ENCODE measurements at regions not wholly inside any gene's neighbourhood (a gene's known extent, or its start where the extent isn't known, plus 50 kb on each side); places are given as distances from the start of the nearest gene placed in this dataset.
"Not testable (repeated sequence)": the region's sequence is repeated elsewhere in the genome, so short reads cannot be mapped to it uniquely, and the experiment has no call there.

GRCh38 chr3:174547801-174548435 lies 311.2 kb upstream of the NAALADL2 start:
- DNase-seq, result no peak

- no peak for DNase-seq
Observed at GRCh38 chr3:174548841-174549623, 310.1 kb upstream of the NAALADL2 start.

- DNase-seq, result no peak
Observed at GRCh38 chr3:174581558-174581957, 277.6 kb upstream of the NAALADL2 start.

- DNase-seq, result no peak
Observed at GRCh38 chr3:174583396-174583795, 275.7 kb upstream of the NAALADL2 start.

- DNase-seq, result not testable (repeated sequence)
Observed at GRCh38 chr3:174587137-174587536, 272.0 kb upstream of the NAALADL2 start.

- DNase-seq, result no peak
Observed at GRCh38 chr3:174596447-174596982, 262.6 kb upstream of the NAALADL2 start.

GRCh38 chr3:174598885-174599439 lies 260.2 kb upstream of the NAALADL2 start:
- DNase-seq, result no peak

- no peak for DNase-seq
Observed at GRCh38 chr3:174613173-174613572, 246.0 kb upstream of the NAALADL2 start.

GRCh38 chr3:174614036-174614435 lies 245.1 kb upstream of the NAALADL2 start:
- DNase-seq, result no peak

GRCh38 chr3:174618368-174619080 lies 240.6 kb upstream of the NAALADL2 start:
- no peak for DNase-seq

GRCh38 chr3:174619239-174619638 lies 239.9 kb upstream of the NAALADL2 start:
- DNase-seq, result no peak

- peak in 1 of 2 experiments; percentile 11 for DNase-seq
Observed at GRCh38 chr3:174620138-174620537, 239.0 kb upstream of the NAALADL2 start.

GRCh38 chr3:174620855-174621472 lies 238.2 kb upstream of the NAALADL2 start:
- DNase-seq, result no peak

- DNase-seq, result no peak
Observed at GRCh38 chr3:174633342-174633741, 225.8 kb upstream of the NAALADL2 start.

- no peak for DNase-seq
Observed at GRCh38 chr3:174636451-174636850, 222.7 kb upstream of the NAALADL2 start.

- no peak for DNase-seq
Observed at GRCh38 chr3:174639406-174639805, 219.7 kb upstream of the NAALADL2 start.

- DNase-seq, result no peak
Observed at GRCh38 chr3:174639970-174640369, 219.2 kb upstream of the NAALADL2 start.

- no peak for DNase-seq
Observed at GRCh38 chr3:174640932-174641331, 218.2 kb upstream of the NAALADL2 start.

- no peak for DNase-seq
Observed at GRCh38 chr3:174644287-174644686, 214.8 kb upstream of the NAALADL2 start.

- DNase-seq, result no peak
Observed at GRCh38 chr3:174651951-174652350, 207.2 kb upstream of the NAALADL2 start.

GRCh38 chr3:174659511-174659910 lies 199.6 kb upstream of the NAALADL2 start:
- DNase-seq, result no peak

GRCh38 chr3:174662653-174663052 lies 196.5 kb upstream of the NAALADL2 start:
- no peak for DNase-seq

GRCh38 chr3:174667386-174667785 lies 191.7 kb upstream of the NAALADL2 start:
- no peak for DNase-seq

All from SW 1271 (cell line).